ENCODE measurements at regions not wholly inside any gene's neighbourhood (a gene's known extent, or its start where the extent isn't known, plus 50 kb on each side); places are given as distances from the start of the nearest gene placed in this dataset.
"Not testable (repeated sequence)": the region's sequence is repeated elsewhere in the genome, so short reads cannot be mapped to it uniquely, and the experiment has no call there.

GRCh38 chr1:191520345-191520744 lies 637.9 kb upstream of the RGS18 start:
- H3K4me3 ChIP-seq (ENCODE audit: low read length) = no peak overlapping the region
- DNase-seq (ENCODE audit: low read depth, low spot score) = no peak

DNA sequence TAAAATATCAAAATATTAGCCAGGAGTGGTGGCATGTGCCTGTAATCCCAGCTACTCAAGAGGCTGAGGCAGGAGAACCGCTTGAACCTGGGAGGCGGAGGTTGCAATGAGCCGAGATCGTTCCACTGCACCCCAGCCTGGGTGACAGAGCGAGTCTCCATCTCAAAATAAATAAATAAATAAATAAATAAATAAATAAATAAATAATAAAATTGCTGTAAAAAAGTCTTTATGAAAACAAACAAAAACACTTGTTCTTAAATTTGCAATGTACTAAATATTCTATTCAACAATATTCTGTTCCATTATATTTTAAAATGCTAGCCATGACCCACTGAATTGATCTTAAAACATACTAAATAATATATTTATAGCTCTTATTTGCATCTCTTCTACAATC lies 632.3 kb upstream of the RGS18 start:
- not testable (repeated sequence) for DNase-seq (ENCODE audit: low read depth, low spot score); H3K4me3 ChIP-seq (ENCODE audit: low read length)

- H3K4me3 ChIP-seq (ENCODE audit: low read length) = no peak overlapping the region
- DNase-seq (ENCODE audit: low read depth, low spot score) = no peak
These were observed 630.0 kb upstream of the RGS18 start for GRCh38 chr1:191528275-191528674.

DNA sequence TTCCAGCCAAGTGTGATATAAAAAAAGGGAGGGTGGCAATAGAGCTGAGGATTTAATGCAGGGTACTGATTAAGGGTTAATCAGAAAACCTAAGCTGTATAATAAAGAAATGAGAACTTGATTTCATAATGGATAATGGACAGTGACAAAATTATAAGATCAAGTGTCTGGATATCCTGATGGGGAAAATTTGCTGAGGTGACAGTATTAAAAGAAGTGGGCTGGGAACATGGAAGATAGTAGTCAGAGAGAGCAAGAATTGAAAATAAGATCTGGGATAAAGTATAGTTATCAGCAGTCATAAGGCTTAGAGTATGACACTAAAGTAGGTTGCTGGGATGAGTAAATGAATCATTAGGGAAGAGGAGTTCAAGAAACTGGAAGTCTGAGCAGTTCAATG lies 627.3 kb upstream of the RGS18 start:
- no peak overlapping the region for H3K4me3 ChIP-seq (ENCODE audit: low read length)
- DNase-seq (ENCODE audit: low read depth, low spot score) = no peak

DNA sequence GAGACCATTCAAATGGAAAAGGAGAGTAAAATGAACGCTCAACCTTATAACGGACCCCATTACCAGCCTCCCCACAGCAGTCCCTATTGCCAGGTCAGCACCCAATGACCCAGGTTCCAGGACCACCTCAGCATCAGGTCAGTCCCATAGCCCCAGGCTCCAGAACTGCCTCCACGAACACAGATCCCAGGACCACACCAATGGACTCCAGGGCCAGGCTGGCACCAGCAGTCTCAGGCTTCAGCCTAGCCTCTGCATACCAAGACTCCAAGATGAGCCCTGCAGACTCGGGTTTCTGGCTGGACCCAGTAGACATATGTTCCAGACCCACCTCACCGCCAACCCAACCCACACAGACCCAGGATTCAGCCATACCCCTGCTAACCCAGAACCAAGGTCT lies 625.0 kb upstream of the RGS18 start:
- no peak for DNase-seq (ENCODE audit: low read depth, low spot score)
- H3K4me3 ChIP-seq (ENCODE audit: low read length) = no peak overlapping the region

GRCh38 chr1:191536791-191537429 lies 621.4 kb upstream of the RGS18 start:
- no peak for DNase-seq (ENCODE audit: low read depth, low spot score)
- no peak overlapping the region for H3K4me3 ChIP-seq (ENCODE audit: low read length)

GRCh38 chr1:191541758-191542157 lies 616.5 kb upstream of the RGS18 start:
- DNase-seq (ENCODE audit: low read depth, low spot score) = no peak
- H3K4me3 ChIP-seq (ENCODE audit: low read length) = no peak overlapping the region

GRCh38 chr1:191542444-191542843 lies 615.8 kb upstream of the RGS18 start:
- no peak overlapping the region for H3K4me3 ChIP-seq (ENCODE audit: low read length)
- DNase-seq (ENCODE audit: low read depth, low spot score) = no peak

GRCh38 chr1:191546803-191547202 lies 611.5 kb upstream of the RGS18 start:
- DNase-seq (ENCODE audit: low read depth, low spot score) = no peak
- H3K4me3 ChIP-seq (ENCODE audit: low read length) = no peak overlapping the region

- H3K4me3 ChIP-seq (ENCODE audit: low read length) = no peak overlapping the region
- DNase-seq (ENCODE audit: low read depth, low spot score) = no peak
These were observed 607.2 kb upstream of the RGS18 start for GRCh38 chr1:191551019-191551418.

DNA sequence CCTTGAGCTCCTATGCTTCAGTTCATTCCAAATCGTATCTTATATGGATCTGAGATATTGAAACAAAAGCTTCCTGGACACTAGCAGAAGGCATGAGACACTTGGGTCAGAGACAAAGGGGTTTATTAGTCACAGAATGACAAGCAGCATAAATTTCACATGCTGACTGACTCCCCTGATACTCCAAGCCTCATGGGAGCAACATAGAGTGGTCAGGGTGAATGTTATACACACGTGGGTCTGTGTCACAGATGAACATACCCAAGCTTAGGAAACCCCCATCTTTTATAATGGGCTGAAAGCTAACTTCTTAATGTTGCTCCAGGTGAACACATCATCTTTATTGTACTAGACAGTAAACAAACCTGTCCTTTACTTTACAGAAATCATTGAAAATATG lies 599.9 kb upstream of the RGS18 start:
- no peak overlapping the region for H3K4me3 ChIP-seq (ENCODE audit: low read length)
- DNase-seq (ENCODE audit: low read depth, low spot score) = no peak

- DNase-seq (ENCODE audit: low read depth, low spot score) = no peak
- H3K4me3 ChIP-seq (ENCODE audit: low read length) = no peak overlapping the region
These were observed 597.0 kb upstream of the RGS18 start for GRCh38 chr1:191561276-191561675.

DNA sequence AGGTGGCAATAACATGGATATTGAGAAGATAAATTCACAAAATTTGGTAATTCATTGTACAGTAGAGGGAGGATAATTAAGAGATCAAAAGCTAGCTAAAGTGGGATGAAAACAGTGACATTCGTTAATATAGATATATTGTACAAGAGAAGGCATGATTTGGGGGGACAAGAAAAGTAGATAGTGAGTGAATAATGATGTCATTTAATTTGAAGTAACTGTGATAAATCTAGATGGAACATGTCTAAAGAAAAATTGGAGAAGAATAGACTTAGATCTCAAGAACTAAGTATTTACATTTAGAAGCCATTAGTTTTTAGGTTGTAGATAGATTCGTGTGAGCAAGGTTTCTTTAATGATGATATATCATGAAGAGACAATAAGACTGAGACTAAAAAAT lies 594.0 kb upstream of the RGS18 start:
- H3K4me3 ChIP-seq (ENCODE audit: low read length) = no peak overlapping the region
- no peak for DNase-seq (ENCODE audit: low read depth, low spot score)

DNA sequence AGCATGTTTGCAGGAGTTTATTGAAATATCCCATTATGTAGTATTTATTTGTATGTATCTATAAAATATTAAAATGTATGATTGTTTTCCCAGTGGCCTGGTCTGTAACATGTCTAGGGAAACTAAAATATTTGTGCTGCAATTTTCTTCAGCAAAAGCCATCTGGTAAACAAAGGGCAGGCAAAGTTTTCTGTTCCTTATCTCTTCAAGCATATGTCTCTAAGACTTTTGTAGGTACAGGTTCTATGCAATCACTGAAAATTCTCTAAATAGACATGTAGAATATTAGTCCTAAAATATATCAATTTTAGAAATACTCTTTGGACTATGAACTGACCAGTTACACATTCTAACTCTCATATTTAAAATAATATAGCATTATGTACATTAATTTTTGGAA lies 585.8 kb upstream of the RGS18 start:
- no peak for DNase-seq (ENCODE audit: low read depth, low spot score)
- no peak overlapping the region for H3K4me3 ChIP-seq (ENCODE audit: low read length)

- DNase-seq (ENCODE audit: low read depth, low spot score) = no peak
- no peak overlapping the region for H3K4me3 ChIP-seq (ENCODE audit: low read length)
These were observed 583.1 kb upstream of the RGS18 start for GRCh38 chr1:191575180-191575579.

GRCh38 chr1:191575746-191576145 lies 582.5 kb upstream of the RGS18 start:
- no peak overlapping the region for H3K4me3 ChIP-seq (ENCODE audit: low read length)
- no peak for DNase-seq (ENCODE audit: low read depth, low spot score)

- no peak for DNase-seq (ENCODE audit: low read depth, low spot score)
- H3K4me3 ChIP-seq (ENCODE audit: low read length) = no peak overlapping the region
These were observed 581.0 kb upstream of the RGS18 start for GRCh38 chr1:191577213-191577612.

- DNase-seq (ENCODE audit: low read depth, low spot score) = no peak
These were observed 580.0 kb upstream of the RGS18 start for GRCh38 chr1:191578281-191578680.

GRCh38 chr1:191579019-191579418 lies 579.2 kb upstream of the RGS18 start:
- no peak overlapping the region for H3K4me3 ChIP-seq (ENCODE audit: low read length)

More at GRCh38 chr1:191578281-191578680, 580.0 kb upstream of the RGS18 start:
- H3K4me3 ChIP-seq (ENCODE audit: low read length) = no peak overlapping the region

DNA sequence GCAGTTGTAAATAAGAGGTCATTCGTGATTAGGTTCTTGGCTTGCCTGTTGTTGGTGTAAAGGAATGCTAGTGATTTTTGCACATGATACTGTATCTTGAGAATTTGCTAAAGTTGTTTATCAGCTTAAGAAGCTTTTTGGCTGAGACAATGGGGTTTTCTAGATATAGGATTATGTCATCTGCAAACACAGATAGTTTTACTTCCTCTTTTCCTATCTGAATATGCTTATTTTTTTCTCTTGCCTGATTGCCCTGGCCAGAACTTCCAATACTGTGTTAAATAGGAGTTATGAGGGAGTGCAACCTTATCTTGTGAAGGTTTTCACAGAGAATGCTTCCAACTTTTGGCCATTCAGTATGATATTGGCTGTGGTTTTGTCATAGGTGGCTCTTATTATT lies 576.1 kb upstream of the RGS18 start:
- no peak for DNase-seq (ENCODE audit: low read depth, low spot score)

More at GRCh38 chr1:191579019-191579418, 579.2 kb upstream of the RGS18 start:
- no peak for DNase-seq (ENCODE audit: low read depth, low spot score)

DNA sequence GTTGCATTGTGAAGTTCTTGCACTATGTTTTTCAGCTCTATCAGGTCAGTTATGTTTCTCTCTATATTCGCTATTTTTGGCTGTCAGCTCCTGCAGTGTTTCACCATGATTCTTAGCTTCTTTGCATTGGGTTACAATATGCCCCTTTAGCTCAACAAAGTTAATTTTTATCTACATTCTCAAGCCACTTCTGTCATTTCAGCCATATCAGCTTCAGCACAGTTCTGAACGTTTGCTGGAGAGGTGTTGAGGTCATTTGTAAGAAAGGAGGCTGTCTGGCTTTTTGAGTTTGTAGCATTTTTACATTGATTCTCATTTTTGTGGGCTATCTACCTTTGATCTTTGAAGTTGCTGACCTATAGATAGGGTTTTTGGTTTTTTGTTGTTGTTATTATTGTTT lies 573.2 kb upstream of the RGS18 start:
- H3K4me3 ChIP-seq (ENCODE audit: low read length) = no peak overlapping the region
- no peak for DNase-seq (ENCODE audit: low read depth, low spot score)

More for the DNA sequence above, 576.1 kb upstream of the RGS18 start:
- H3K4me3 ChIP-seq (ENCODE audit: low read length) = no peak overlapping the region

DNA sequence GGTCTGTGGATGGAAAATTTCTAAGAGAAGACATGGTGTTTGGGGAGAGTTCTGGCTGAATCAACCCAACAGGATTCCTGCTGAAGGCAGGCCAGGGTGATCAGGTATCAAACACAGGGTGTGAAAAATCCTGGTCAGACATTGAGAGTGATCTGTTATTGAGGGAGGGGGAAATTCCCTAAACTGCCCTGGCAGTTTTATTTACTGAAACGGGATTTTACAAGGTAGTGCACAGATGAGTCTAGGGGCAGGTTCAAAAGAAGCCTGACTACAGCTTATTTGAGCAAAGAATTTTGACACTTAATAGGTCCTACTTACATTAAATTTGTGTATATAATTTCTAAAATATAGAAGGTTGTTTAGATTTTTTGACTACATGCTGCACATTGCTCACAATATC lies 569.4 kb upstream of the RGS18 start:
- H3K4me3 ChIP-seq (ENCODE audit: low read length) = no peak overlapping the region
- no peak for DNase-seq (ENCODE audit: low read depth, low spot score)
